ENCODE measurements at regions not wholly inside any gene's neighbourhood (a gene's known extent, or its start where the extent isn't known, plus 50 kb on each side); places are given as distances from the start of the nearest gene placed in this dataset.

DNA sequence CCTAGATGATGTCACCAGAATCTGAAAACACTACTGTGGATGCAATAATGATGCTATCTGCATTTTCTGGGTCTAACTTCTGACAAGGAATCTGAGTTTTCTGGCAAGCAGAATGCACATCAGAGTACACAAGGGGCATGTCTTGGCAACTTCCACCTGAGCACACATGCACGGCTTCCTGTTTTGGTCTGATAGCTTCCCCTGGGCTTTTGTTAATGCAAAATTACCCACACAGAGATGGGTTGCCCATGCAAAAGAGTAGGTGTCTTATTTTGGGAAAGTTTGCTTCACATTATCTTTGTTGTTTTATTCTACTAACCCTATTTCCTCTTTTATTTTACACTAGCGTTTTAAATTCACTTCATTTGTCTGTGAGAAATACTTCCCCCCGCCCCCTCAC is 74.2 kb upstream of the SATB1 start:
- TF ChIP-seq, protein P1, sequence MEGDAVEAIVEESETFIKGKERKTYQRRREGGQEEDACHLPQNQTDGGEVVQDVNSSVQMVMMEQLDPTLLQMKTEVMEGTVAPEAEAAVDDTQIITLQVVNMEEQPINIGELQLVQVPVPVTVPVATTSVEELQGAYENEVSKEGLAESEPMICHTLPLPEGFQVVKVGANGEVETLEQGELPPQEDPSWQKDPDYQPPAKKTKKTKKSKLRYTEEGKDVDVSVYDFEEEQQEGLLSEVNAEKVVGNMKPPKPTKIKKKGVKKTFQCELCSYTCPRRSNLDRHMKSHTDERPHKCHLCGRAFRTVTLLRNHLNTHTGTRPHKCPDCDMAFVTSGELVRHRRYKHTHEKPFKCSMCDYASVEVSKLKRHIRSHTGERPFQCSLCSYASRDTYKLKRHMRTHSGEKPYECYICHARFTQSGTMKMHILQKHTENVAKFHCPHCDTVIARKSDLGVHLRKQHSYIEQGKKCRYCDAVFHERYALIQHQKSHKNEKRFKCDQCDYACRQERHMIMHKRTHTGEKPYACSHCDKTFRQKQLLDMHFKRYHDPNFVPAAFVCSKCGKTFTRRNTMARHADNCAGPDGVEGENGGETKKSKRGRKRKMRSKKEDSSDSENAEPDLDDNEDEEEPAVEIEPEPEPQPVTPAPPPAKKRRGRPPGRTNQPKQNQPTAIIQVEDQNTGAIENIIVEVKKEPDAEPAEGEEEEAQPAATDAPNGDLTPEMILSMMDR (IDR thresholded peaks at IDR 0.05; ENCODE audit: low read depth, low read length): no peak
- TF ChIP-seq POLR2A (IDR thresholded peaks at IDR 0.05; ENCODE audit: extremely low read depth, insufficient read length): no peak
- TF ChIP-seq, protein P2, sequence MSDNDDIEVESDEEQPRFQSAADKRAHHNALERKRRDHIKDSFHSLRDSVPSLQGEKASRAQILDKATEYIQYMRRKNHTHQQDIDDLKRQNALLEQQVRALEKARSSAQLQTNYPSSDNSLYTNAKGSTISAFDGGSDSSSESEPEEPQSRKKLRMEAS (IDR thresholded peaks at IDR 0.05; ENCODE audit: low read depth, low read length): no peak

Measured in NB4 (cell line).